K562 (cell line): ENCODE measurements at regions not wholly inside any gene's neighbourhood (a gene's known extent, or its start where the extent isn't known, plus 50 kb on each side); places are given as distances from the start of the nearest gene placed in this dataset.

Experiments
- DNMT1 ChIP-seq: fragments of 450-650 bp; IDR thresholded peaks from 2 replicates; pipeline ENCODE4 v1.6.1; 2016; ENCODE audit warnings: antibody characterized with exemption, mild to moderate bottlenecking
- MED1 ChIP-seq: sonication (generic); formaldehyde crosslinking; IDR thresholded peaks from 2 replicates; pipeline ENCODE4 v1.8.1; 2023; ENCODE audit warnings: missing genetic modification reagents, borderline replicate concordance
- POLR2AphosphoS2 ChIP-seq: IDR thresholded peaks from 2 replicates; pipeline ENCODE4 v1.6.1; 2012; ENCODE audit warnings: low read length, improper control_type of control experiment
- RAD21 ChIP-seq, 2 experiments: fragments of 250-450 bp in 1 of 2; fragments of 450-650 bp in 1 of 2; sonication (Bioruptor Pico) in 1 of 2; formaldehyde crosslinking in 1 of 2; IDR thresholded peaks in 1 of 2; conservative IDR thresholded peaks in 1 of 2; 2 replicates each; pipeline versions ENCODE4 v1.4.0 to v1.8.0; 2020 to 2022; ENCODE audit warnings: mild to moderate bottlenecking in 2 of 2, moderate library complexity in 1 of 2
- SAP30 ChIP-seq: fragments of 200-600 bp; sonication (generic); IDR thresholded peaks from 2 replicates; pipeline ENCODE4 v1.6.1; 2012; ENCODE audit warnings: borderline replicate concordance, low read depth, mild to moderate bottlenecking, moderate library complexity, low read length, control low read depth, inconsistent platforms; ENCODE audit not compliant: insufficient read depth, poor library complexity, severe bottlenecking
- SMAD3 ChIP-seq: fragments of 450-650 bp; formaldehyde crosslinking; conservative IDR thresholded peaks from 2 replicates; pipeline ENCODE4 v1.4.0; 2020; ENCODE audit warnings: mild to moderate bottlenecking
- WHSC1 ChIP-seq: IDR thresholded peaks from one replicate; pipeline ENCODE4 v1.6.1; 2012; ENCODE audit warnings: low read length, control low read depth, inconsistent platforms
- ZBTB7A ChIP-seq: IDR thresholded peaks from 2 replicates; pipeline ENCODE4 v1.6.1; 2011; ENCODE audit warnings: low read depth, mild to moderate bottlenecking, low read length, moderate library complexity, borderline replicate concordance; ENCODE audit not compliant: control insufficient read depth
- ZKSCAN8 ChIP-seq: fragments of 200-800 bp; sonication (Bioruptor generic); IDR thresholded peaks from 2 replicates; pipeline ENCODE4 v1.6.1; 2016; ENCODE audit warnings: missing genetic modification characterization, missing compliant biosample characterization
- TF ChIP-seq, protein P1 (sequence below): fragments of 200-800 bp; sonication (Bioruptor generic); IDR thresholded peaks from 2 replicates; pipeline ENCODE4 v1.6.1; 2016; ENCODE audit warnings: missing genetic modification characterization, missing compliant biosample characterization
- TF ChIP-seq, protein P2 (sequence below), 2 experiments: fragments of 450-650 bp; formaldehyde crosslinking in 1 of 2; IDR thresholded peaks; 2 replicates each; pipeline versions ENCODE4 v1.4.0 to v1.6.1; 2014 to 2020; ENCODE audit warnings: mild to moderate bottlenecking in 2 of 2, borderline replicate concordance in 1 of 2, low read depth in 1 of 2
- TF ChIP-seq, protein P3 (sequence below), 2 experiments: IDR thresholded peaks; 2 replicates each; pipeline ENCODE4 v1.6.1; 2011; ENCODE audit warnings: borderline replicate concordance in 1 of 2, control low read depth in 1 of 2, low read depth in 1 of 2, low read length in 1 of 2, mild to moderate bottlenecking in 1 of 2, mixed read lengths in 1 of 2, moderate library complexity in 1 of 2; ENCODE audit not compliant: insufficient read depth in 1 of 2, insufficient read length in 1 of 2, poor library complexity in 1 of 2, severe bottlenecking in 1 of 2; ENCODE audit errors: extremely low read depth in 1 of 2

DNA sequence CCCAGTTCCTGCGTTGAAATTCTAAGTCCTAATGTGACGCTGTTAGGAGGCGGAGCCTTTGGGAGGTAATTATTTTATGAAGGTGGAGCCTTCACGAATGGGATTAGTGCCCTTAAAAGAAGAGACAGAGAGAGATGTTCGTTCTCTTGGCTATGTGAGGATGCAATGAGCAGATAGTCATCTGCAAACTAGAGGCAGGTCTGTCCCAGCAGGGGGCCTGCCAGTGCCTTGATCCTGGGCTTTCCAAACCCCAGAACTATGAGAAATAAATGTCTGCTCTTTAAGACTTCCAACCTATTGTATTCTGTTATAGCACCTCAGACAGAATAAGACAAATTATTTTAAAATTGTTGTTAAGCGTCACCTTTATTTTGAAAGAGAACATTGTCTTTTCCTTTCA lies 123.1 kb upstream of the KCNJ6 start (continued):
- TF ChIP-seq RAD21 (CRISPR knock-in tag; conservative IDR thresholded peaks at IDR 0.05 in 1 of 2, IDR thresholded peaks at IDR 0.05 in 1 of 2) (peak in 1 of 2 experiments; percentile 66; a peak in 2 of 4 replicates), POLR2AphosphoS2 (no peak), SAP30 (no peak), ZKSCAN8 (CRISPR knock-in tag) (no peak), DNMT1 (no peak), WHSC1 (no peak), ZBTB7A (no peak), SMAD3 (CRISPR knock-in tag) (no peak), MED1 (CRISPR knock-in tag) (no peak)
- TF ChIP-seq, protein P1, sequence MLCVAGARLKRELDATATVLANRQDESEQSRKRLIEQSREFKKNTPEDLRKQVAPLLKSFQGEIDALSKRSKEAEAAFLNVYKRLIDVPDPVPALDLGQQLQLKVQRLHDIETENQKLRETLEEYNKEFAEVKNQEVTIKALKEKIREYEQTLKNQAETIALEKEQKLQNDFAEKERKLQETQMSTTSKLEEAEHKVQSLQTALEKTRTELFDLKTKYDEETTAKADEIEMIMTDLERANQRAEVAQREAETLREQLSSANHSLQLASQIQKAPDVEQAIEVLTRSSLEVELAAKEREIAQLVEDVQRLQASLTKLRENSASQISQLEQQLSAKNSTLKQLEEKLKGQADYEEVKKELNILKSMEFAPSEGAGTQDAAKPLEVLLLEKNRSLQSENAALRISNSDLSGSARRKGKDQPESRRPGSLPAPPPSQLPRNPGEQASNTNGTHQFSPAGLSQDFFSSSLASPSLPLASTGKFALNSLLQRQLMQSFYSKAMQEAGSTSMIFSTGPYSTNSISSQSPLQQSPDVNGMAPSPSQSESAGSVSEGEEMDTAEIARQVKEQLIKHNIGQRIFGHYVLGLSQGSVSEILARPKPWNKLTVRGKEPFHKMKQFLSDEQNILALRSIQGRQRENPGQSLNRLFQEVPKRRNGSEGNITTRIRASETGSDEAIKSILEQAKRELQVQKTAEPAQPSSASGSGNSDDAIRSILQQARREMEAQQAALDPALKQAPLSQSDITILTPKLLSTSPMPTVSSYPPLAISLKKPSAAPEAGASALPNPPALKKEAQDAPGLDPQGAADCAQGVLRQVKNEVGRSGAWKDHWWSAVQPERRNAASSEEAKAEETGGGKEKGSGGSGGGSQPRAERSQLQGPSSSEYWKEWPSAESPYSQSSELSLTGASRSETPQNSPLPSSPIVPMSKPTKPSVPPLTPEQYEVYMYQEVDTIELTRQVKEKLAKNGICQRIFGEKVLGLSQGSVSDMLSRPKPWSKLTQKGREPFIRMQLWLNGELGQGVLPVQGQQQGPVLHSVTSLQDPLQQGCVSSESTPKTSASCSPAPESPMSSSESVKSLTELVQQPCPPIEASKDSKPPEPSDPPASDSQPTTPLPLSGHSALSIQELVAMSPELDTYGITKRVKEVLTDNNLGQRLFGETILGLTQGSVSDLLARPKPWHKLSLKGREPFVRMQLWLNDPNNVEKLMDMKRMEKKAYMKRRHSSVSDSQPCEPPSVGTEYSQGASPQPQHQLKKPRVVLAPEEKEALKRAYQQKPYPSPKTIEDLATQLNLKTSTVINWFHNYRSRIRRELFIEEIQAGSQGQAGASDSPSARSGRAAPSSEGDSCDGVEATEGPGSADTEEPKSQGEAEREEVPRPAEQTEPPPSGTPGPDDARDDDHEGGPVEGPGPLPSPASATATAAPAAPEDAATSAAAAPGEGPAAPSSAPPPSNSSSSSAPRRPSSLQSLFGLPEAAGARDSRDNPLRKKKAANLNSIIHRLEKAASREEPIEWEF (CRISPR knock-in tag), result no peak
- TF ChIP-seq, protein P2, sequence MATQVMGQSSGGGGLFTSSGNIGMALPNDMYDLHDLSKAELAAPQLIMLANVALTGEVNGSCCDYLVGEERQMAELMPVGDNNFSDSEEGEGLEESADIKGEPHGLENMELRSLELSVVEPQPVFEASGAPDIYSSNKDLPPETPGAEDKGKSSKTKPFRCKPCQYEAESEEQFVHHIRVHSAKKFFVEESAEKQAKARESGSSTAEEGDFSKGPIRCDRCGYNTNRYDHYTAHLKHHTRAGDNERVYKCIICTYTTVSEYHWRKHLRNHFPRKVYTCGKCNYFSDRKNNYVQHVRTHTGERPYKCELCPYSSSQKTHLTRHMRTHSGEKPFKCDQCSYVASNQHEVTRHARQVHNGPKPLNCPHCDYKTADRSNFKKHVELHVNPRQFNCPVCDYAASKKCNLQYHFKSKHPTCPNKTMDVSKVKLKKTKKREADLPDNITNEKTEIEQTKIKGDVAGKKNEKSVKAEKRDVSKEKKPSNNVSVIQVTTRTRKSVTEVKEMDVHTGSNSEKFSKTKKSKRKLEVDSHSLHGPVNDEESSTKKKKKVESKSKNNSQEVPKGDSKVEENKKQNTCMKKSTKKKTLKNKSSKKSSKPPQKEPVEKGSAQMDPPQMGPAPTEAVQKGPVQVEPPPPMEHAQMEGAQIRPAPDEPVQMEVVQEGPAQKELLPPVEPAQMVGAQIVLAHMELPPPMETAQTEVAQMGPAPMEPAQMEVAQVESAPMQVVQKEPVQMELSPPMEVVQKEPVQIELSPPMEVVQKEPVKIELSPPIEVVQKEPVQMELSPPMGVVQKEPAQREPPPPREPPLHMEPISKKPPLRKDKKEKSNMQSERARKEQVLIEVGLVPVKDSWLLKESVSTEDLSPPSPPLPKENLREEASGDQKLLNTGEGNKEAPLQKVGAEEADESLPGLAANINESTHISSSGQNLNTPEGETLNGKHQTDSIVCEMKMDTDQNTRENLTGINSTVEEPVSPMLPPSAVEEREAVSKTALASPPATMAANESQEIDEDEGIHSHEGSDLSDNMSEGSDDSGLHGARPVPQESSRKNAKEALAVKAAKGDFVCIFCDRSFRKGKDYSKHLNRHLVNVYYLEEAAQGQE (IDR thresholded peaks at IDR 0.05; ENCODE audit: borderline replicate concordance), result 0 out of 2 replicates have a peak, but pooled peaks have one; percentile 22
- TF ChIP-seq, protein P2 (CRISPR knock-in tag; IDR thresholded peaks at IDR 0.05; ENCODE audit: low read depth), result no peak
- TF ChIP-seq, protein P3, sequence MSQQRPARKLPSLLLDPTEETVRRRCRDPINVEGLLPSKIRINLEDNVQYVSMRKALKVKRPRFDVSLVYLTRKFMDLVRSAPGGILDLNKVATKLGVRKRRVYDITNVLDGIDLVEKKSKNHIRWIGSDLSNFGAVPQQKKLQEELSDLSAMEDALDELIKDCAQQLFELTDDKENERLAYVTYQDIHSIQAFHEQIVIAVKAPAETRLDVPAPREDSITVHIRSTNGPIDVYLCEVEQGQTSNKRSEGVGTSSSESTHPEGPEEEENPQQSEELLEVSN (IDR thresholded peaks at IDR 0.05; ENCODE audit: borderline replicate concordance in 1 of 2, extremely low read depth in 1 of 2, insufficient read depth in 1 of 2, insufficient read length in 1 of 2, low read depth in 1 of 2, low read length in 1 of 2, poor library complexity in 1 of 2, severe bottlenecking in 1 of 2), result no peak
